CD4-positive, alpha-beta T cell treated with Interleukin-12 subunit alpha and Interleukin-12 subunit beta, for 1 hour (primary cell): ENCODE measurements at regions not wholly inside any gene's neighbourhood (a gene's known extent, or its start where the extent isn't known, plus 50 kb on each side); places are given as distances from the start of the nearest gene placed in this dataset.

Source experiments
- DNase-seq: peaks from one replicate; pipeline ENCODE4 v3.0.0-alpha.2; 2020

GRCh38 chr15:79373113-79373512 is 59.0 kb upstream of the MINAR1 start:
- DNase-seq = no peak

GRCh38 chr15:79373728-79374127 is 58.4 kb upstream of the MINAR1 start:
- no peak for DNase-seq

- DNase-seq = no peak
These were observed 55.8 kb upstream of the MINAR1 start for GRCh38 chr15:79376383-79376782.

GRCh38 chr15:79378394-79379109 is 53.6 kb upstream of the MINAR1 start:
- no peak for DNase-seq

- peak; percentile 67 for DNase-seq
These were observed 51.2 kb upstream of the MINAR1 start for GRCh38 chr15:79380755-79381497.

- DNase-seq = no peak
These were observed 50.5 kb upstream of the MINAR1 start for GRCh38 chr15:79381593-79381992.
